ENCODE measurements at regions not wholly inside any gene's neighbourhood (a gene's known extent, or its start where the extent isn't known, plus 50 kb on each side); places are given as distances from the start of the nearest gene placed in this dataset.

DNA sequence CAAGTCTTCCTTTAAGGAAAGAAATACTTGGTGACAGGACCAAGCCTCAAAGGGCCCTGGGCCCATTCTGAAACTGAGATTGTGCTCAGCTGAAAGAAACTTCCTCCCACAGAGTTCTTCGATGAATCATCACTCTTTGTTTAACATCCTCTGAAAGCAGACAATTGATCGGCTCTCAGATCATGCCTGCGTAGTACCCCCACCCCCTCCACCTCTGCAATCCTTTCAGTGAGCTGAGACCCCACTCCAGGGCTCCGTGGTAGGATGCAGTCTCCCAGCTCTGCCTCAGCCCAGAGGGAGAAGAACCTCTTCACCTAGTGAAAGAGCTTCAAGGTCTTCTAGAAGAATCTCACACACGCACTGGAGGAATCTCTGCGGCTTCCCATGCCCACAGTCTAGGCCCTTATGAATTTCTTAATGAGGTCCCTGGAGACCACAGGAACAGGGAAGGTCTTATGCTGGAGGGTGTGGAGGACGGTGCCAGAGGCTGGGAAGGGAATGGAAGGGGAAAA, 104.9 kb upstream of the SOD1 start:
- DNase-seq (ENCODE audit: low read depth) = peak; percentile 21
- TF ChIP-seq, protein P1, sequence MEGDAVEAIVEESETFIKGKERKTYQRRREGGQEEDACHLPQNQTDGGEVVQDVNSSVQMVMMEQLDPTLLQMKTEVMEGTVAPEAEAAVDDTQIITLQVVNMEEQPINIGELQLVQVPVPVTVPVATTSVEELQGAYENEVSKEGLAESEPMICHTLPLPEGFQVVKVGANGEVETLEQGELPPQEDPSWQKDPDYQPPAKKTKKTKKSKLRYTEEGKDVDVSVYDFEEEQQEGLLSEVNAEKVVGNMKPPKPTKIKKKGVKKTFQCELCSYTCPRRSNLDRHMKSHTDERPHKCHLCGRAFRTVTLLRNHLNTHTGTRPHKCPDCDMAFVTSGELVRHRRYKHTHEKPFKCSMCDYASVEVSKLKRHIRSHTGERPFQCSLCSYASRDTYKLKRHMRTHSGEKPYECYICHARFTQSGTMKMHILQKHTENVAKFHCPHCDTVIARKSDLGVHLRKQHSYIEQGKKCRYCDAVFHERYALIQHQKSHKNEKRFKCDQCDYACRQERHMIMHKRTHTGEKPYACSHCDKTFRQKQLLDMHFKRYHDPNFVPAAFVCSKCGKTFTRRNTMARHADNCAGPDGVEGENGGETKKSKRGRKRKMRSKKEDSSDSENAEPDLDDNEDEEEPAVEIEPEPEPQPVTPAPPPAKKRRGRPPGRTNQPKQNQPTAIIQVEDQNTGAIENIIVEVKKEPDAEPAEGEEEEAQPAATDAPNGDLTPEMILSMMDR (conservative IDR thresholded peaks at IDR 0.05; ENCODE audit: control insufficient read depth, insufficient read depth, low read depth, low read length) = no peak
- no peak overlapping the region for H3K4me3 ChIP-seq (ENCODE audit: control insufficient read depth, low read depth, low read length)

DNA sequence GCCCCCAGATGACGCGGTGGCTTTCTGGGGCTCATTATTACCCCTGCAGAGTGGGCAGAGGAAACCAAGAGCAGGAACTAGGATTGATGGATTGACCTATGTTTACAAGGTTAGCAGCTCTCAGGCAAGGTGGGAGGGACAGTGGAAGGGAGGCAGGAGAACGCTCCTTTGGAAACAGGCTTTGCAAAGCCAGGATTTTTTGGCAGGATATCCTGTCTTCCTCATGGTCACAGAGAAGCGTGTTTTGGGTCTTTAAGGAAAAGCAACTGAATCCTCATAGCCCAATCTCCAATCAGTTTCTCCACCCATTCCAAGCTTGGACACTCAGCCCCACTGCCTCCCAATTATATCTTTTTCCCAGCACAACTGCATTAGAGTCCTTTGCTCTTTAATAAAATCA, 105.6 kb upstream of the SOD1 start:
- no peak overlapping the region for H3K4me3 ChIP-seq (ENCODE audit: control insufficient read depth, low read depth, low read length)
- DNase-seq (ENCODE audit: low read depth) = no peak
- TF ChIP-seq, protein P1 (conservative IDR thresholded peaks at IDR 0.05; ENCODE audit: control insufficient read depth, insufficient read depth, low read depth, low read length) = no peak

DNA sequence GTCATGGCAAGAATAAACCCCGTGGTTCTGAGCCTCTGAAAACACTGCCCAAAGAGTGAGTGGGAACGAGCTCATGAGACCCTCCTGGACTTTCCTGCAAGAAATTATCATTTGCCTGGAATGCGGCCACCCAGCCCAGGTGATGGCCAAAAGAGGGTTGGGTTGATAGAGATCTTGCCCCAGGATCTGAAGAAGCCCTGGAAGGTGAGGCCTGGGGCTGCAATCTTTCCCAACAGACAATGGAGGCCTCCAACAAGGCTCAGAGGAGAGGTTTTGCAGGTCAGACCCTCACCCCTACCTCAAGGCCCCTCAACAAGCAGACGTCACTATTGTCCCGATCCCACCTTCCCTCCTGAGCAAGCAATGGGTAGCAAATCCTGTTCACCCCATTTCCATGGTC, 106.0 kb upstream of the SOD1 start:
- no peak for DNase-seq (ENCODE audit: low read depth)
- TF ChIP-seq, protein P1 (conservative IDR thresholded peaks at IDR 0.05; ENCODE audit: control insufficient read depth, insufficient read depth, low read depth, low read length) = no peak
- no peak overlapping the region for H3K4me3 ChIP-seq (ENCODE audit: control insufficient read depth, low read depth, low read length)

DNA sequence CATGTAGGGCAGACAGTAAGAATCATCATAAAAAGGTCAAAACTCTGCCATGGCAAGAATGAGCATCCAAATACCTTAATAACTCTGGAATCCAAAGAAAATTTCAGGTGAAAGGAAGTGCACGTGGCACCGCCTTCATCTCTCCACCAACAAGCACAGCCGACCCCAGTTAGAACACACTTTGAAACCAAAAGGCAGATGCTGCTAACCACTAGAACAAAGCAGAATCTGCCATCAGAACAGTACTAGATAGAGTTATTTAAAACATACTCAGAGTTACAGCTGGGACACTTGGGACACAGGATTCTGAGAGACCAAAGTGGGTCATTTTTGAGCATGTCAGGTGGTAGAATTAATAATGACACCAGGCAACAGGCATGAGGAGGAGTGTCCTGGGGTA, 106.7 kb upstream of the SOD1 start:
- no peak overlapping the region for H3K4me3 ChIP-seq (ENCODE audit: control insufficient read depth, low read depth, low read length)
- DNase-seq (ENCODE audit: low read depth) = no peak
- TF ChIP-seq, protein P1 (conservative IDR thresholded peaks at IDR 0.05; ENCODE audit: control insufficient read depth, insufficient read depth, low read depth, low read length) = no peak

DNA sequence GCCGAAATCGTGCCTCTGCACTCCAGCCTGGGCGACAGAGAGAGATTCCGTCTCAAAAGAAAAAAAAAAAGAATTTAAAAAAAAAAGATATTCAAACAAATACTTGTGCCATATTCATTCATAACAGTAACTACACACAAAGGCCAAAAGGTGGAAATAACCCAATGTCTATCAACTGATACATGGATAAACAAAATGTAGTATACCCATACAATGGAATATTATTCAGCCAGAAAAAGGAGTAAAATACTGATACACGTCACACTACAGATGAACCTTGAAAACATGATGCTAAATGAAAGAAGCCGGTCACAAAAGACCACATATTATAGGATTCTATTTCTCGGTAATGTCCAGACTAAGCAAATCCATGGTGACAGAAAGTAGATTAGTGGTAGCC, 109.4 kb upstream of the SOD1 start:
- DNase-seq (ENCODE audit: low read depth) = no peak
- TF ChIP-seq, protein P1 (conservative IDR thresholded peaks at IDR 0.05; ENCODE audit: control insufficient read depth, insufficient read depth, low read depth, low read length) = no peak
- no peak overlapping the region for H3K4me3 ChIP-seq (ENCODE audit: control insufficient read depth, low read depth, low read length)

DNA sequence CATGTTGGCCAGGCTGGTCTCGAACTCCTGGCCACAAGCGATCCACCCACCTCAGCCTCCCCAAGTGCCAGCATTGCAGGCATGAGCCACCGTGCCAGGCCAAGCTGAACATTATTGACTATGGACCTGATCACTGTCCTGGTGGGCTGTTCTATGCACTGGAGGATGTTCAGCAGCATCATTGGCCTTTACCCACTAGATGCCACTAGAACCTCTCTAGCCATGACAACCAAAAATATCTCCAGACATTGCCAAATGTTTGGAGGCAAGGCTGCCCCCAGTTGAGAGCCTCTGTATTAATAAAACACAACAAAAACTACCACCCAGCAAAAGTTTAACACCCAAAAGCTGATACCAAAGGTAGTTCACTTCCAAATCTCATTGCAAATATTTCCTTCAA, 110.8 kb upstream of the SOD1 start:
- no peak for DNase-seq (ENCODE audit: low read depth)
- TF ChIP-seq, protein P1 (conservative IDR thresholded peaks at IDR 0.05; ENCODE audit: control insufficient read depth, insufficient read depth, low read depth, low read length) = no peak
- H3K4me3 ChIP-seq (ENCODE audit: control insufficient read depth, low read depth, low read length) = no peak overlapping the region

Data from fibroblast of mammary gland (primary cell).